Fibroblast of skin of scalp (primary cell): ENCODE measurements at regions not wholly inside any gene's neighbourhood (a gene's known extent, or its start where the extent isn't known, plus 50 kb on each side); places are given as distances from the start of the nearest gene placed in this dataset.
"Not testable (repeated sequence)": the region's sequence is repeated elsewhere in the genome, so short reads cannot be mapped to it uniquely, and the experiment has no call there.

ENCODE experiments used
- DNase-seq: peaks from one replicate; pipeline ENCODE4 v3.0.0-alpha.2; 2013

GRCh38 chrX:76774912-76775311 is 347.4 kb downstream of the MAGEE1 start:
- DNase-seq: not testable (repeated sequence)

- DNase-seq: no peak
Measured at GRCh38 chrX:76796311-76796710, 368.8 kb downstream of the MAGEE1 start.

- no peak for DNase-seq
Measured at GRCh38 chrX:76802708-76803107, 375.2 kb downstream of the MAGEE1 start.

GRCh38 chrX:76815754-76816153 is 388.2 kb downstream of the MAGEE1 start:
- DNase-seq: no peak

GRCh38 chrX:76817279-76817678 is 389.8 kb downstream of the MAGEE1 start:
- DNase-seq: not testable (repeated sequence)

- no peak for DNase-seq
Measured at GRCh38 chrX:76821276-76821675, 393.8 kb downstream of the MAGEE1 start.

GRCh38 chrX:76827672-76828071 is 400.2 kb downstream of the MAGEE1 start:
- DNase-seq: no peak

GRCh38 chrX:76840902-76841301 is 413.4 kb downstream of the MAGEE1 start:
- DNase-seq: not testable (repeated sequence)

- DNase-seq: no peak
Measured at GRCh38 chrX:76850851-76851250, 423.3 kb downstream of the MAGEE1 start.

GRCh38 chrX:76862509-76862908 is 435.0 kb downstream of the MAGEE1 start:
- no peak for DNase-seq

GRCh38 chrX:76893930-76894329 is 466.4 kb downstream of the MAGEE1 start:
- DNase-seq: no peak

- DNase-seq: no peak
Measured at GRCh38 chrX:76915836-76916235, 488.3 kb downstream of the MAGEE1 start.

- DNase-seq: no peak
Measured at GRCh38 chrX:76918033-76918432, 490.5 kb downstream of the MAGEE1 start.

- DNase-seq: no peak
Measured at GRCh38 chrX:76919761-76920160, 492.3 kb downstream of the MAGEE1 start.

- no peak for DNase-seq
Measured at GRCh38 chrX:76920607-76921006, 493.1 kb downstream of the MAGEE1 start.

GRCh38 chrX:76921176-76921575 is 493.7 kb downstream of the MAGEE1 start:
- DNase-seq: no peak

- DNase-seq: no peak
Measured at GRCh38 chrX:76922100-76922499, 494.6 kb downstream of the MAGEE1 start.

- DNase-seq: not testable (repeated sequence)
Measured at GRCh38 chrX:76924616-76925015, 497.1 kb downstream of the MAGEE1 start.

GRCh38 chrX:76931518-76931917 is 504.0 kb downstream of the MAGEE1 start:
- DNase-seq: no peak

GRCh38 chrX:76957485-76957884 is 489.7 kb upstream of the FGF16 start:
- no peak for DNase-seq

GRCh38 chrX:76971393-76972376 is 475.5 kb upstream of the FGF16 start:
- no peak for DNase-seq

GRCh38 chrX:76977452-76977851 is 469.7 kb upstream of the FGF16 start:
- no peak for DNase-seq

GRCh38 chrX:76987381-76987780 is 459.8 kb upstream of the FGF16 start:
- no peak for DNase-seq

- no peak for DNase-seq
Measured at GRCh38 chrX:76996641-76997040, 450.5 kb upstream of the FGF16 start.
